ENCODE measurements at regions not wholly inside any gene's neighbourhood (a gene's known extent, or its start where the extent isn't known, plus 50 kb on each side); places are given as distances from the start of the nearest gene placed in this dataset.

- no peak for TF ChIP-seq ZNF446 (CRISPR knock-in tag; IDR thresholded peaks at IDR 0.05)
- TF ChIP-seq ZNF20 (CRISPR knock-in tag; IDR thresholded peaks at IDR 0.05) = no peak
- TF ChIP-seq IKZF4 (CRISPR knock-in tag; IDR thresholded peaks at IDR 0.05; ENCODE audit: borderline replicate concordance, low read depth, not compliant biosample characterization) = no peak
Observed at GRCh38 chr2:173741759-173742158, 223.4 kb downstream of the SP3 start (continued).

GRCh38 chr2:173747035-173747434 lies 218.1 kb downstream of the SP3 start:
- Histone ChIP-seq H2AFZ (ENCODE audit: low read length) (no peak overlapping the region), H3K4me1 (ENCODE audit: insufficient read depth, low read length) (peaks cover 8% of the 10 kb centered on the region; the same call in 1 of the 2 replicates), H3K9ac (ENCODE audit: insufficient read depth, low read depth, low read length) (no peak overlapping the region), H3K9me3 (ENCODE audit: low read length) (no peaks in the 10 kb centered on the region), H3K79me2 (ENCODE audit: insufficient read depth, low read length) (no peaks in the 10 kb centered on the region), H3K4me2 (ENCODE audit: low read depth, low read length) (no peak overlapping the region), H3K36me3 (replicated peaks in 1 of 2; ENCODE audit: control insufficient read depth in 1 of 2, insufficient read depth in 2 of 2, low read length in 2 of 2) (no peaks in the 10 kb centered on the region), H3K27me3 (ENCODE audit: control insufficient read depth in 1 of 2, insufficient read depth in 2 of 2, low read length in 2 of 2) (peaks cover 0 to 18% of the 10 kb centered on the region in 2 experiments; a peak in 2 of 5 replicates), H3K27ac (ENCODE audit: extremely low read length, insufficient read depth, low read length) (no peak overlapping the region), H3K4me3 (replicated peaks in 1 of 3; ENCODE audit: insufficient read depth in 1 of 3, low read depth in 2 of 3, low read length in 3 of 3) (no peak overlapping the region), H4K20me1 (ENCODE audit: insufficient read depth, low read length) (no peaks in the 10 kb centered on the region)
- ChIA-PET POLR2A (no interaction called here), CTCF (ENCODE audit: low intra/inter-chr PET ratio, low total read pairs) (no interaction called here)
- DNase-seq (ENCODE audit: low spot score) (no peak), FAIRE-seq (no peak), ATAC-seq (no peak)
- in situ Hi-C loops (cut with HindIII; ENCODE audit: extremely low pct_ligation_motif_present, low pct_unique_long_range_greater_than_20kb) (loop anchor here (10.0 kb wide), 1 partner anchor 342 kb away; no protein-coding TSS in a partner anchor), intact Hi-C loops (cut with micrococcal nuclease; ENCODE audit: unreplicated experiment) (no loop called here)
- no TSS peak for BruUV-seq (replicated peaks)
- 71% methylated on average over 6 of the region's 6 CpGs for WGBS (ENCODE audit: low lambda C conversion rate)
- TF ChIP-seq KDM5B (CRISPR knock-in tag; IDR thresholded peaks at IDR 0.05; ENCODE audit: borderline replicate concordance) = no peak

GRCh38 chr2:173749315-173749714 lies 215.9 kb downstream of the SP3 start:
- ATAC-seq (peak; percentile 50; the same call in 2 of the 3 replicates), FAIRE-seq (peak; percentile 12), DNase-seq (ENCODE audit: low spot score) (peak; percentile 23)
- intact Hi-C loops (cut with micrococcal nuclease; ENCODE audit: unreplicated experiment) = loop anchor here (1.0 kb wide), 1 partner anchor 178 kb away; no protein-coding TSS in a partner anchor
- H2AFZ ChIP-seq (ENCODE audit: low read length) = no peak overlapping the region
- no peaks in the 10 kb centered on the region for H3K9me3 ChIP-seq (ENCODE audit: low read length)
- in situ Hi-C loops (cut with HindIII; ENCODE audit: extremely low pct_ligation_motif_present, low pct_unique_long_range_greater_than_20kb) = loop anchor here (10.0 kb wide), 1 partner anchor 345 kb away; no protein-coding TSS in a partner anchor
- CTCF ChIA-PET (ENCODE audit: low intra/inter-chr PET ratio, low total read pairs) = interaction anchor here (1.2 to 1.6 kb wide), 2 partner anchors 178 to 347 kb away, joined by 4 to 8 read pairs; no protein-coding TSS in a partner anchor
- H3K36me3 ChIP-seq (replicated peaks in 1 of 2; ENCODE audit: control insufficient read depth in 1 of 2, insufficient read depth in 2 of 2, low read length in 2 of 2) = no peaks in the 10 kb centered on the region
- no peaks in the 10 kb centered on the region for H3K79me2 ChIP-seq (ENCODE audit: insufficient read depth, low read length)
- H4K20me1 ChIP-seq (ENCODE audit: insufficient read depth, low read length) = no peaks in the 10 kb centered on the region
- no peak overlapping the region for H3K9ac ChIP-seq (ENCODE audit: insufficient read depth, low read depth, low read length)
- H3K4me1 ChIP-seq (ENCODE audit: insufficient read depth, low read length) = peaks cover 8% of the 10 kb centered on the region; the same call in 1 of the 2 replicates
- WGBS (ENCODE audit: low lambda C conversion rate) = 2% methylated on average over 2 of the region's 2 CpGs
- POLR2A ChIA-PET = no interaction called here
- BruUV-seq (replicated peaks) = no TSS peak
- H3K4me2 ChIP-seq (ENCODE audit: low read depth, low read length) = no peak overlapping the region
- no peak overlapping the region for H3K4me3 ChIP-seq (replicated peaks in 1 of 3; ENCODE audit: insufficient read depth in 1 of 3, low read depth in 2 of 3, low read length in 3 of 3)
- H3K27me3 ChIP-seq (ENCODE audit: control insufficient read depth in 1 of 2, insufficient read depth in 2 of 2, low read length in 2 of 2) = peaks cover 0 to 18% of the 10 kb centered on the region in 2 experiments; a peak in 2 of 5 replicates
- H3K27ac ChIP-seq (ENCODE audit: extremely low read length, insufficient read depth, low read length) = no peak overlapping the region
- TF ChIP-seq NR3C1 (CRISPR knock-in tag; IDR thresholded peaks at IDR 0.05) (no peak), ZZZ3 (CRISPR knock-in tag; IDR thresholded peaks at IDR 0.05; ENCODE audit: borderline replicate concordance) (no peak), SMAD3 (CRISPR knock-in tag; IDR thresholded peaks at IDR 0.05) (no peak), PRDM15 (CRISPR knock-in tag; IDR thresholded peaks at IDR 0.05) (0 out of 2 replicates have a peak, but pooled peaks have one; percentile 42), RAD21 (CRISPR knock-in tag; IDR thresholded peaks at IDR 0.05) (0 out of 2 replicates have a peak, but pooled peaks have one; percentile 29), STAG1 (CRISPR knock-in tag; IDR thresholded peaks at IDR 0.05) (peak; percentile 32), SNAI1 (CRISPR knock-in tag; IDR thresholded peaks at IDR 0.05; ENCODE audit: borderline replicate concordance) (no peak), ZNF468 (CRISPR knock-in tag; IDR thresholded peaks at IDR 0.05) (no peak)

Data from HepG2 (cell line).